HEK293 (cell line): ENCODE measurements at regions not wholly inside any gene's neighbourhood (a gene's known extent, or its start where the extent isn't known, plus 50 kb on each side); places are given as distances from the start of the nearest gene placed in this dataset.

Experiments used
- BCL11B ChIP-seq: fragments of 450-650 bp; formaldehyde crosslinking; IDR thresholded peaks from 2 replicates; pipeline ENCODE4 v1.5.1; 2016; ENCODE audit warnings: low read depth, missing biosample characterization, missing genetic modification characterization
- GLI2 ChIP-seq: fragments of 450-650 bp; formaldehyde crosslinking; IDR thresholded peaks from 2 replicates; pipeline ENCODE4; 2017; ENCODE audit warnings: missing biosample characterization, missing genetic modification characterization, low read depth, borderline replicate concordance
- HOXA7 ChIP-seq: sonication (generic); formaldehyde crosslinking; IDR thresholded peaks from 2 replicates; pipeline ENCODE4 v1.8.1; 2022; ENCODE audit warnings: missing genetic modification reagents, borderline replicate concordance
- PRDM10 ChIP-seq: fragments of 450-650 bp; formaldehyde crosslinking; IDR thresholded peaks from 2 replicates; pipeline ENCODE4 v1.5.1; 2016; ENCODE audit warnings: missing biosample characterization, missing genetic modification characterization
- TRIM28 ChIP-seq: IDR thresholded peaks from 2 replicates; pipeline ENCODE4 v1.6.1; 2011; ENCODE audit warnings: low read length, control low read depth, borderline replicate concordance
- WT1 ChIP-seq: fragments of 450-650 bp; formaldehyde crosslinking; IDR thresholded peaks from 2 replicates; pipeline ENCODE4 v1.5.1; 2016; ENCODE audit warnings: missing biosample characterization, missing genetic modification characterization
- ZEB2 ChIP-seq: fragments of 450-650 bp; formaldehyde crosslinking; IDR thresholded peaks from 2 replicates; pipeline ENCODE4 v1.5.1; 2016; ENCODE audit warnings: missing biosample characterization, missing genetic modification characterization
- ZFP37 ChIP-seq: fragments of 450-650 bp; formaldehyde crosslinking; IDR thresholded peaks from 2 replicates; pipeline ENCODE4 v1.5.1; 2016; ENCODE audit warnings: missing biosample characterization, missing genetic modification characterization
- ZNF132 ChIP-seq: fragments of 450-650 bp; formaldehyde crosslinking; IDR thresholded peaks from 2 replicates; pipeline ENCODE4 v1.5.1; 2017; ENCODE audit warnings: missing biosample characterization, missing genetic modification characterization, borderline replicate concordance
- ZNF140 ChIP-seq: fragments of 450-650 bp; formaldehyde crosslinking; IDR thresholded peaks from 2 replicates; pipeline ENCODE4 v1.5.1; 2016; ENCODE audit warnings: missing biosample characterization, missing genetic modification characterization
- ZNF148 ChIP-seq: fragments of 450-650 bp; formaldehyde crosslinking; IDR thresholded peaks from 2 replicates; pipeline ENCODE4 v1.5.0; 2017; ENCODE audit warnings: missing biosample characterization, missing genetic modification characterization, borderline replicate concordance
- ZNF2 ChIP-seq: fragments of 450-650 bp; formaldehyde crosslinking; IDR thresholded peaks from 2 replicates; pipeline ENCODE4 v1.5.1; 2016; ENCODE audit warnings: missing biosample characterization, missing genetic modification characterization
- ZNF239 ChIP-seq: fragments of 450-650 bp; formaldehyde crosslinking; IDR thresholded peaks from 2 replicates; pipeline ENCODE4 v1.5.1; 2016; ENCODE audit warnings: missing biosample characterization, missing genetic modification characterization
- ZNF26 ChIP-seq: fragments of 450-650 bp; formaldehyde crosslinking; IDR thresholded peaks from 2 replicates; pipeline ENCODE4 v1.5.1; 2016; ENCODE audit warnings: missing biosample characterization, missing genetic modification characterization
- ZNF292 ChIP-seq: fragments of 450-650 bp; formaldehyde crosslinking; IDR thresholded peaks from 2 replicates; pipeline ENCODE4 v1.5.1; 2016; ENCODE audit warnings: low read depth, missing biosample characterization, missing genetic modification characterization, borderline replicate concordance
- ZNF311 ChIP-seq: fragments of 450-650 bp; formaldehyde crosslinking; IDR thresholded peaks from 2 replicates; pipeline ENCODE4 v1.5.1; 2017; ENCODE audit warnings: missing biosample characterization, missing genetic modification characterization, borderline replicate concordance
- ZNF394 ChIP-seq: fragments of 450-650 bp; formaldehyde crosslinking; IDR thresholded peaks from 2 replicates; pipeline ENCODE4 v1.5.1; 2016; ENCODE audit warnings: missing biosample characterization, missing genetic modification characterization, mild to moderate bottlenecking, moderate library complexity, borderline replicate concordance
- ZNF416 ChIP-seq: fragments of 450-650 bp; formaldehyde crosslinking; IDR thresholded peaks from 2 replicates; pipeline ENCODE4 v1.5.1; 2016; ENCODE audit warnings: missing biosample characterization, missing genetic modification characterization
- ZNF488 ChIP-seq: fragments of 450-650 bp; formaldehyde crosslinking; IDR thresholded peaks from 2 replicates; pipeline ENCODE4 v1.5.1; 2016; ENCODE audit warnings: missing biosample characterization, missing genetic modification characterization
- ZNF518A ChIP-seq: fragments of 450-650 bp; formaldehyde crosslinking; conservative IDR thresholded peaks from 2 replicates; pipeline ENCODE4 v1.5.1; 2016; ENCODE audit warnings: low read depth, missing biosample characterization, missing genetic modification characterization
- ZNF549 ChIP-seq: fragments of 450-650 bp; IDR thresholded peaks from 2 replicates; pipeline ENCODE4 v1.5.1; 2018; ENCODE audit warnings: missing biosample characterization, missing genetic modification characterization, mild to moderate bottlenecking, inconsistent platforms, moderate library complexity
- ZNF561 ChIP-seq: fragments of 450-650 bp; IDR thresholded peaks from 2 replicates; pipeline ENCODE4 v1.5.1; 2018; ENCODE audit warnings: missing biosample characterization, missing genetic modification characterization, borderline replicate concordance
- ZNF645 ChIP-seq: fragments of 450-650 bp; formaldehyde crosslinking; IDR thresholded peaks from 2 replicates; pipeline ENCODE4; 2016; ENCODE audit warnings: missing biosample characterization, missing genetic modification characterization
- ZNF837 ChIP-seq: fragments of 450-650 bp; formaldehyde crosslinking; IDR thresholded peaks from 2 replicates; pipeline ENCODE4 v1.5.1; 2016; ENCODE audit warnings: missing biosample characterization, missing genetic modification characterization
- ZSCAN23 ChIP-seq: fragments of 450-650 bp; formaldehyde crosslinking; IDR thresholded peaks from 2 replicates; pipeline ENCODE4 v1.5.1; 2016; ENCODE audit warnings: missing biosample characterization, missing genetic modification characterization
- ZSCAN30 ChIP-seq: fragments of 450-650 bp; IDR thresholded peaks from 2 replicates; pipeline ENCODE4 v1.5.1; 2018; ENCODE audit warnings: missing biosample characterization, mild to moderate bottlenecking, missing genetic modification characterization, moderate library complexity

GRCh38 chr20:47989957-47990356 lies 204.7 kb upstream of the SULF2 start (continued):
- no peak for TF ChIP-seq ZNF488 (tag by site-specific recombination)
- no peak for TF ChIP-seq ZNF140 (tag by site-specific recombination)
- TF ChIP-seq ZNF416 (tag by site-specific recombination), result no peak
- TF ChIP-seq PRDM10 (tag by site-specific recombination), result no peak
- TF ChIP-seq ZNF311, result no peak
- TF ChIP-seq BCL11B (tag by site-specific recombination), result no peak
- TF ChIP-seq ZSCAN30 (tag by site-specific recombination), result peak; percentile 73; the same call in 1 of the 2 replicates
- TF ChIP-seq ZNF837 (tag by site-specific recombination), result no peak
- TF ChIP-seq ZNF518A (tag by site-specific recombination), result no peak
- no peak for TF ChIP-seq ZNF394
- no peak for TF ChIP-seq ZNF26 (tag by site-specific recombination)
- TF ChIP-seq ZNF549 (tag by site-specific recombination), result no peak
- no peak for TF ChIP-seq ZSCAN23 (tag by site-specific recombination)
- TF ChIP-seq ZNF132 (tag by site-specific recombination), result no peak
- no peak for TF ChIP-seq ZNF239 (tag by site-specific recombination)
- no peak for TF ChIP-seq ZNF292 (tag by site-specific recombination)
- peak; percentile 85 for TF ChIP-seq TRIM28
- TF ChIP-seq HOXA7 (CRISPR knock-in tag), result no peak
- TF ChIP-seq WT1, result peak; percentile 83
- no peak for TF ChIP-seq ZNF148
- TF ChIP-seq ZNF645 (tag by site-specific recombination), result no peak
- TF ChIP-seq ZNF2 (tag by site-specific recombination), result no peak
- TF ChIP-seq ZNF561, result 0 out of 2 replicates have a peak, but pooled peaks have one; percentile 38
- TF ChIP-seq ZFP37 (tag by site-specific recombination), result no peak
- TF ChIP-seq ZEB2 (tag by site-specific recombination), result no peak
- TF ChIP-seq GLI2 (tag by site-specific recombination), result no peak
